Spleen (tissue), 11 donors: ENCODE measurements at regions not wholly inside any gene's neighbourhood (a gene's known extent, or its start where the extent isn't known, plus 50 kb on each side); places are given as distances from the start of the nearest gene placed in this dataset.

Experiments used
- DNase-seq: peaks from one replicate; pipeline ENCODE4 v3.0.0-alpha.2; 2020
- H3K27ac ChIP-seq, 8 donors: fragments of 200-600 bp; sonication (generic) in 7 of 8; 1 replicate in 4 of 8; 2 replicates in 4 of 8; pipeline versions ENCODE4 v1.5.0 to v1.8.0; 2016 to 2021; ENCODE audit warnings: inconsistent platforms in 4 of 8, mild to moderate bottlenecking in 4 of 8, moderate library complexity in 1 of 8
- H3K27me3 ChIP-seq, 7 donors: fragments of 200-600 bp; sonication (generic) in 6 of 7; replicated peaks in 1 of 7; 1 replicate in 4 of 7; 2 replicates in 3 of 7; pipeline versions ENCODE4 v1.5.0 to v1.8.0; 2016 to 2021; ENCODE audit warnings: inconsistent platforms in 3 of 7, mild to moderate bottlenecking in 1 of 7
- H3K36me3 ChIP-seq, 6 donors: fragments of 200-600 bp; sonication (generic) in 5 of 6; 1 replicate in 4 of 6; 2 replicates in 2 of 6; pipeline versions ENCODE4 v1.5.0 to v1.8.0; 2016 to 2021; ENCODE audit warnings: inconsistent platforms in 2 of 6
- H3K4me1 ChIP-seq, 6 donors: fragments of 200-600 bp; sonication (generic) in 5 of 6; 1 replicate in 3 of 6; 2 replicates in 3 of 6; pipeline versions ENCODE4 v1.5.0 to v1.8.0; 2016 to 2021; ENCODE audit warnings: inconsistent platforms in 3 of 6
- H3K4me3 ChIP-seq, 8 donors: fragments of 200-600 bp; sonication (generic) in 7 of 8; 1 replicate in 4 of 8; 2 replicates in 4 of 8; pipeline versions ENCODE4 v1.5.0 to v1.8.0; 2016 to 2021; ENCODE audit warnings: inconsistent platforms in 4 of 8, mild to moderate bottlenecking in 4 of 8, moderate library complexity in 2 of 8
- H3K9me3 ChIP-seq, 8 donors: fragments of 200-600 bp; sonication (generic) in 7 of 8; 1 replicate in 4 of 8; 2 replicates in 4 of 8; pipeline versions ENCODE4 v1.5.0 to v1.8.0; 2016 to 2021; ENCODE audit warnings: inconsistent platforms in 4 of 8
- POLR2A ChIP-seq, 3 donors: fragments of 450-650 bp; IDR thresholded peaks; one replicate each; pipeline ENCODE4 v1.5.1; 2017; ENCODE audit warnings: antibody characterized with exemption in 3 of 3, mild to moderate bottlenecking in 1 of 3
- POLR2AphosphoS5 ChIP-seq, 3 donors: sonication (generic); formaldehyde crosslinking; IDR thresholded peaks; one replicate each; pipeline ENCODE4 v1.5.1; 2017; ENCODE audit warnings: antibody characterized with exemption in 3 of 3
- WGBS, 5 donors: extraction: QIAGEN DNeasy Blood & Tissue Kit in 3 of 5; methylation state at CpG; one replicate each; pipeline versions ENCODE4 v1.1.5 to v1.1.7; 2013 to 2018; 5-methylcytosine and 5-hydroxymethylcytosine counted together
- intact Hi-C: fragments of 100-400 bp; cut with DNase I; formaldehyde crosslinking; loops from one replicate; pipeline ENCODE4 v1.15.0; 2023; ENCODE audit warnings: low total_unique reads
- TF ChIP-seq, protein P1 (sequence below), 11 experiments: fragments of 200-600 bp in 7 of 11; fragments of 450-650 bp in 4 of 11; sonication (generic) in 4 of 11; IDR thresholded peaks in 8 of 11; conservative IDR thresholded peaks in 3 of 11; 1 replicate in 7 of 11; 2 replicates in 4 of 11; pipeline versions ENCODE4 v1.4.0 to v1.8.0; 2016 to 2021; ENCODE audit warnings: antibody characterized with exemption in 11 of 11, inconsistent platforms in 4 of 11, mild to moderate bottlenecking in 1 of 11
- donor health status: healthy with polysubstance abuse.
- donor health status: DM: no; HTN: no; CAD: no; lungs with moderate emphysema.
- donor health status: DM: no; HTN: no; CAD: no.
- donor health status: Bipolar disorder and iron deficiency.
- donor health status: healthy.
- donor health status: DM: no; HTN: no; CAD: no.
- donor health status: DM: yes; HTN: yes; CAD: no.

- Histone ChIP-seq H3K4me3 (no peak overlapping the region), H3K27me3 (no peaks in the 10 kb centered on the region), H3K36me3 (no peaks in the 10 kb centered on the region), H3K4me1 (no peaks in the 10 kb centered on the region), H3K9me3 (no peaks in the 10 kb centered on the region), H3K27ac (no peak overlapping the region)
- TF ChIP-seq, protein P1, sequence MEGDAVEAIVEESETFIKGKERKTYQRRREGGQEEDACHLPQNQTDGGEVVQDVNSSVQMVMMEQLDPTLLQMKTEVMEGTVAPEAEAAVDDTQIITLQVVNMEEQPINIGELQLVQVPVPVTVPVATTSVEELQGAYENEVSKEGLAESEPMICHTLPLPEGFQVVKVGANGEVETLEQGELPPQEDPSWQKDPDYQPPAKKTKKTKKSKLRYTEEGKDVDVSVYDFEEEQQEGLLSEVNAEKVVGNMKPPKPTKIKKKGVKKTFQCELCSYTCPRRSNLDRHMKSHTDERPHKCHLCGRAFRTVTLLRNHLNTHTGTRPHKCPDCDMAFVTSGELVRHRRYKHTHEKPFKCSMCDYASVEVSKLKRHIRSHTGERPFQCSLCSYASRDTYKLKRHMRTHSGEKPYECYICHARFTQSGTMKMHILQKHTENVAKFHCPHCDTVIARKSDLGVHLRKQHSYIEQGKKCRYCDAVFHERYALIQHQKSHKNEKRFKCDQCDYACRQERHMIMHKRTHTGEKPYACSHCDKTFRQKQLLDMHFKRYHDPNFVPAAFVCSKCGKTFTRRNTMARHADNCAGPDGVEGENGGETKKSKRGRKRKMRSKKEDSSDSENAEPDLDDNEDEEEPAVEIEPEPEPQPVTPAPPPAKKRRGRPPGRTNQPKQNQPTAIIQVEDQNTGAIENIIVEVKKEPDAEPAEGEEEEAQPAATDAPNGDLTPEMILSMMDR (IDR thresholded peaks at IDR 0.05 in 8 of 11, conservative IDR thresholded peaks at IDR 0.05 in 3 of 11), result no peak
- no peak for TF ChIP-seq POLR2AphosphoS5 (IDR thresholded peaks at IDR 0.05)
- TF ChIP-seq POLR2A (IDR thresholded peaks at IDR 0.05), result no peak
- no peak for DNase-seq
- intact Hi-C loops, result loop anchor here (10.0 kb wide), 1 partner anchor 79 kb away; the partner anchor contains the start of gene HAO2
- WGBS, 5 donors, result 69 to 86% (median 73%) methylated on average over 2 of the region's 2 CpGs
These were observed 83.1 kb upstream of the HAO2 start for GRCh38 chr1:119285482-119285881.

- H3K27me3 ChIP-seq, result no peaks in the 10 kb centered on the region
- H3K27ac ChIP-seq, result no peak overlapping the region
- no peaks in the 10 kb centered on the region for H3K9me3 ChIP-seq
- 38 to 46% (median 43%) methylated on average over 8 of the region's 8 CpGs for WGBS, 5 donors
- H3K36me3 ChIP-seq, result no peaks in the 10 kb centered on the region
- no peak for DNase-seq
- no peak overlapping the region for H3K4me3 ChIP-seq
- intact Hi-C loops, result loop anchor here (10.0 kb wide), 1 partner anchor 78 kb away; the partner anchor contains the start of gene HAO2
- no peaks in the 10 kb centered on the region for H3K4me1 ChIP-seq
- TF ChIP-seq, protein P1 (IDR thresholded peaks at IDR 0.05 in 8 of 11, conservative IDR thresholded peaks at IDR 0.05 in 3 of 11), result peak in 9 of 11 experiments; percentile 23 to 67 (median 46)
- no peak for TF ChIP-seq POLR2AphosphoS5 (IDR thresholded peaks at IDR 0.05)
These were observed 81.9 kb upstream of the HAO2 start for GRCh38 chr1:119286587-119287181.

DNA sequence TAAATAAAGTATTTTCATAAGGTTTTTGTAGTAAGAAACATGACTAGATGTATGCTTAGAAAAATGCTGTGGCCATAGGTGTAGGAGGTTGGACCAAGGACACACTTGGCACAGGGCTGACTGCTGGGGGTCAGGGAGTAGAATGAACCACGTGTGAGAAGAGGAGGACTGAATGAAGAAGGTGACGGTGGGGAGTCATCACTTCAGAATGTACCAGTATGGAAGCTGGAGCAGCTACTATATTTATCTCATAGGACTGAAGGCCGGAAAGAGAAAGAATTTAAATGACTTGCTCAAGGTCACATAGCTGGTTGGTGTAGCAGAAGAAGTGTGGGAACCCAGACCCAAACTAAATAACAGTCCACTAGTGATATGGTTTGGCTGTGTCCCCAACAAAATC lies 79.8 kb upstream of the HAO2 start:
- H3K27ac ChIP-seq, result no peak overlapping the region
- H3K4me3 ChIP-seq, result no peak overlapping the region
- H3K36me3 ChIP-seq, result no peaks in the 10 kb centered on the region
- H3K27me3 ChIP-seq, result no peaks in the 10 kb centered on the region
- TF ChIP-seq POLR2A (IDR thresholded peaks at IDR 0.05), result no peak
- no peaks in the 10 kb centered on the region for H3K9me3 ChIP-seq
- DNase-seq, result no peak
- 53 to 76% (median 59%) methylated on average over 3 of the region's 3 CpGs for WGBS, 5 donors
- no peaks in the 10 kb centered on the region for H3K4me1 ChIP-seq
- intact Hi-C loops, result loop anchor here (10.0 kb wide), 1 partner anchor 76 kb away; the partner anchor contains the start of gene HAO2

DNA sequence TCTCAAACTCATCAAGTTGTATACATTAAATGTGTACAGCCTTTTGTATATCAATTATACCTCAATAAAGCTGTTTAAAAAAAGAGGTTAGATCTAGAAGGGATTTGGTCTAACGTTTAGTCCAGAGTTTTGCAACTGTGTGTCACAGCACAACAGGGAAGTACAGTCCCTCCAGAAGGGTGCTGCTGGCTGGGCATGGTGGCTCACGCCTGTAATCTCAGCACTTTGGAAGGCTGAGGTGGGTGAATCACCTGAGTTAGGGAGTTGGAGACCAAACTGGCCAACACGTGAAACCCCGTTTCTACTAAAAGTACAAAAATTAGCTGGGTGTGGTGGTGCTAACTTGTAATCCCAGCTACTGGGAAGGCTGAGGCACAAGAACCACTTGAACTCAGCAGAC lies 78.3 kb upstream of the HAO2 start:
- peaks cover 0 to 5% (median 0%) of the 10 kb centered on the region in 6 donors for H3K4me1 ChIP-seq
- no peak for DNase-seq
- WGBS, 5 donors, result 66 to 86% (median 81%) methylated on average over 4 of the region's 4 CpGs
- H3K36me3 ChIP-seq, result no peaks in the 10 kb centered on the region
- TF ChIP-seq, protein P1 (IDR thresholded peaks at IDR 0.05 in 8 of 11, conservative IDR thresholded peaks at IDR 0.05 in 3 of 11), result no peak
- TF ChIP-seq POLR2A (IDR thresholded peaks at IDR 0.05) (no peak), POLR2AphosphoS5 (IDR thresholded peaks at IDR 0.05) (no peak)
- intact Hi-C loops, result no loop called here
- H3K27ac ChIP-seq, result no peak overlapping the region
- no peaks in the 10 kb centered on the region for H3K9me3 ChIP-seq
- H3K4me3 ChIP-seq, result no peak overlapping the region
- H3K27me3 ChIP-seq, result no peaks in the 10 kb centered on the region
